Activated CD4-positive, alpha-beta T cell treated with anti-CD3 and anti-CD28 coated beads, Interleukin-10, Interleukin-2, amounts not matched to agents 100 ng/mL and 50 ng/mL, durations not matched to agents 16 hours and 8 hours (primary cell): ENCODE measurements at regions not wholly inside any gene's neighbourhood (a gene's known extent, or its start where the extent isn't known, plus 50 kb on each side); places are given as distances from the start of the nearest gene placed in this dataset.

ENCODE experiments used
- DNase-seq: peaks from one replicate; pipeline ENCODE4 v3.0.0-alpha.2; 2020

GRCh38 chr12:125193376-125194152 is 128.3 kb downstream of the AACS start:
- no peak for DNase-seq

GRCh38 chr12:125194163-125194773 is 129.0 kb downstream of the AACS start:
- no peak for DNase-seq

- DNase-seq = no peak
These were observed 129.8 kb downstream of the AACS start for GRCh38 chr12:125194987-125195386.

GRCh38 chr12:125197326-125197725 is 132.1 kb downstream of the AACS start:
- no peak for DNase-seq

DNA sequence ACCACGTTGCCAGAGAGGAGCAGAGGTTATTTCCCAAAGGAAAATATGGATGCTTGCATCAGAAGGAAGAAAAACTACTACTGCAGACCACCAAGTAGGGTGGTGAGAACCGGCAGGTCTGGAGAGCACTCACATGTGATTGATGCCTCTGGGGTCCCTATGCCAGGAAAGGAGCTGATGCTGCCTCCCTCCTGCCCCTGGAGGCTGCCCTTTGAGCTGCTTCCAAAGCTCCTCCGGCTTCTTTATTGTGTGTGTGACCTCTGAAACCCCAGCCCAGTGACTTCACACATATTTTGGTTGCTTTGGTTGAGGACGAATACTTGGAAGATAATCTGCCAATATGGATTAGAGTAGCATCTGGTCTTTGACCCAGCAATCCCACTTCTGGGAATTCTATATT is 133.4 kb downstream of the AACS start:
- no peak for DNase-seq

DNA sequence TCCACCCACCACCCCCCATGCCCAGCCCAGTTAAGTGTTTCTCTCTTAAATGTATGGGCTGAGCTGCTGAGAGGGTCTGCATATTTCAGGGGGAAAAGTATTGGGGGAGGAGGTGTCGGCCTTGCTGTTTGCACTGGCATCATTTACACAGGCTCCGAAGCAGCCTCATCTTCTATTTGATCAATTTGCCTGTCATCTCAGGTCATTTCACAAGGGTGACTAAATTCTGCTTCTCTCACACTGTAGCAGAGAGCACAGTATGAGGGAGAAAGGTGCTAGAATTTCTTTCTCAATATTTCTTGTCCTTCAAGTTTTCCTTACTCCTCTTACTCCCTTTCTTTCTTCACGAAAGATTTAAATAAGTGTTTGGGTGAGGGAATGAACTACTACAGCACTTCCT is 135.9 kb downstream of the AACS start:
- no peak for DNase-seq

- DNase-seq = no peak
These were observed 136.7 kb downstream of the AACS start for GRCh38 chr12:125201940-125202339.

DNA sequence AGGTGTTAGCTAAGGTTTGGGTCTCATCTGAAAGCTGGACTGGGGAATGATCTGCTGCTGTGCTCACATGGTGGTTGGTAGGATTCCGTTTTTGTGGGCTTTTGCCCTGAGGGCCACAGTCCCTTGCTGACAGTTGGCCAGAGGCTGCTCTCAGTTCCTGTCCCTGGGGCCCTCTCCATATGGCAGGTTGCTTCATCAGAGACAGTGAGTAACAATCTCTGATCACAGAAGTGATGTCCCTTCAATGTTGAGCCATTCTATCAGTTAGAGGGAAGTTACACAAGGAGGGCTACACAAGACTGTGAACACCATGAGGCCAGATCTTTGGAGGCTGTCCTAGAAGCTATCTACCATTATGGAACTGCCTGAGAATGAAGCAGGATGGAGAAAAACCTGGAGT is 137.2 kb downstream of the AACS start:
- no peak for DNase-seq

- DNase-seq = peak; percentile 27
These were observed 138.0 kb downstream of the AACS start for GRCh38 chr12:125203145-125203765.

GRCh38 chr12:125205386-125205785 is 140.2 kb downstream of the AACS start:
- no peak for DNase-seq

DNA sequence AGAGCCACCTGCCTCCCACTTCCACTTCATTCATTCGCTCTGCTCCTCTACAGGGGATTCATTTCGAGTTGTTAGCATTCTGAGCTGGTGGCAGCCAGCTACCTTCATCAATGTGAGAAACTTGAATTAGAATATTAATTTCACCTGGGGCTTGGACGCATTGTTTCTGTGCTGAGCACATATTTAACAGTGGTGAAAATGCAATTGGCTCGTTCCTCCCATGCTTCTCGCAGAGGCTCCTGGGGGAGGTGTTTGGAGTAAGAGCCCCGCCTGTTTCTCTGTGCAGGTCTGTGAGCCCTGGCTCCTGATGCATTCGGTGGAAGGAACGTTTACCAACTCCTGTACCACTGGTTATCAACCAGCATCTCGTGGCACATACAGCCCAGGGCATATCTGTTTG is 141.5 kb downstream of the AACS start:
- DNase-seq = no peak

GRCh38 chr12:125208334-125208733 is 143.1 kb downstream of the AACS start:
- no peak for DNase-seq

DNA sequence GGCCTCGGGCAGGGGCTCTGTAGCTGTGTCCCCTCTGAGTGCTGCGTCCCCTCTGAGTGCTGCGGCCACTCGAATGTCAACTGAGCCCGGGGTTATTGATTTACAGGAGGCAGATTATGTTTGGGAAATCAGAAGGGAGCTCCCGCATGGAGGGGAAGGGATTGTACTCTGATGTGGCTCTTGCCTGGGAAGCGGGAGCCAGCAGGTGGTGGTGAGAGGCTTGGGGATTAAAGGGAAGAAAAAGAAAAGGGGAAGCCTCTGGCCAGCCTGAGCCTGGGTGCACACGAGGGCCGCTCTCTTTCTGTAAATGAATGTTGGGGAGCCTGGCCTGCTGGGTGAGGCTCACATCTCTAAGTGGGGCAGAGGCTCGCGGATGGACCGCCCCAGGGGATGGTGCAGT is 143.7 kb downstream of the AACS start:
- no peak for DNase-seq

GRCh38 chr12:125210104-125210755 is 145.0 kb downstream of the AACS start:
- DNase-seq = peak; percentile 46

DNA sequence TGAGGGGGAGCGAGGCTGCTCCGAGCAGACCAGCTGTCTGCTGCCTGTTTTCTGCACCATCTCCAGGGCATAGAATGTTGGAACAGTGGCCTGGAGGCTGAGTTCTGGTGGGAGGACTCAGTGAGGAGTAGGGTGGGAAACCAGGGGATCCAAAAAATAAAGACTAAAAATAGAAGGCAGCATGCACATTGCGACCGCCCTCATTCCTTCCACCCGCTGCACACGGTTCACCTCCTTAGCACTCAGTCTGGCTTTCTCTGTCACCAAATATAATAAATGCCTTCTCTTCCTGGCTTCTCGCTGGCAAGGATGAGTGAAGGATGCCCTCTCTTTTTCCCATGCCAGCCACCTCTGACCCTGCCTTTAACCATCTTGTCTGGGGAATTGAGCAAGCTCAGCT is 146.2 kb downstream of the AACS start:
- DNase-seq = no peak

- no peak for DNase-seq
These were observed 149.1 kb downstream of the AACS start for GRCh38 chr12:125214289-125214688.

GRCh38 chr12:125216756-125217155 is 151.5 kb downstream of the AACS start:
- no peak for DNase-seq

DNA sequence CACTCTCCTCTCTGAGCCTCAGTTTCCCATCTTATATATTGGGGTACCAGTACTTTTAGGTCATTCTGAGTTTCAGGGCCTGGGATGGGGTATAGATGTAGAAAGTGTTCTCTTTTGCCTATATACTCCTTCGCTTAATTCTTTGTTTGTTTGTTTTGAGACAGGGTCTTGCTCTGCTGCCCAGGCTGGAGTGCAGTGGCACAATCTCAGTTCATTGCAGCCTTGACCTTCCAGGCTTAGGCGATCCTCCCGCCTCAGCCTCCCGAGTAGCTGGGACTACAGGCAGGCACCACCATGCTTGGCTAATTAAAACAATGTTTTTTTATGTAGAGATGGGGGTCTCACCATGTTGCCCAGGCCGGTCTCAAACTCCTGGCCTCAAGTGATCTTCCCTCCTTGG is 152.1 kb downstream of the AACS start:
- no peak for DNase-seq

- no peak for DNase-seq
These were observed 153.7 kb downstream of the AACS start for GRCh38 chr12:125218952-125219351.

- no peak for DNase-seq
These were observed 155.4 kb downstream of the AACS start for GRCh38 chr12:125220404-125221273.

- no peak for DNase-seq
These were observed 156.4 kb downstream of the AACS start for GRCh38 chr12:125221602-125222001.

GRCh38 chr12:125222876-125223275 is 157.6 kb downstream of the AACS start:
- DNase-seq = no peak

GRCh38 chr12:125225641-125226040 is 160.4 kb downstream of the AACS start:
- no peak for DNase-seq
